Adrenal gland (tissue), 9 donors: ENCODE measurements at regions not wholly inside any gene's neighbourhood (a gene's known extent, or its start where the extent isn't known, plus 50 kb on each side); places are given as distances from the start of the nearest gene placed in this dataset.

Experiments used
- DNase-seq, 7 donors: peaks; one replicate each; pipeline ENCODE4 v3.0.0-alpha.2; 2019 to 2020
- H3K27ac ChIP-seq, 5 donors: fragments of 200-600 bp; sonication (generic) in 4 of 5; 1 replicate in 3 of 5; 2 replicates in 2 of 5; pipeline versions ENCODE4 v1.5.1 to v1.8.0; 2016 to 2020; ENCODE audit warnings: mild to moderate bottlenecking in 1 of 5
- H3K27me3 ChIP-seq: fragments of 200-600 bp; 2 replicates; pipeline ENCODE4 v1.8.0; 2021
- H3K36me3 ChIP-seq, 2 donors: fragments of 200-600 bp; replicated peaks in 1 of 2; 1 replicate in 1 of 2; 2 replicates in 1 of 2; pipeline versions ENCODE4 v1.5.1 to v1.8.0; 2018 to 2022
- H3K4me1 ChIP-seq, 2 donors: fragments of 200-600 bp; replicated peaks in 1 of 2; 1 replicate in 1 of 2; 2 replicates in 1 of 2; pipeline versions ENCODE4 v1.5.1 to v1.8.0; 2018 to 2021
- H3K4me3 ChIP-seq, 4 donors: fragments of 200-600 bp; sonication (generic) in 3 of 4; one replicate each; pipeline ENCODE4 v1.5.1; 2016 to 2018
- H3K9me3 ChIP-seq, 3 donors: fragments of 200-600 bp; sonication (generic) in 1 of 3; replicated peaks in 1 of 3; 1 replicate in 2 of 3; 2 replicates in 1 of 3; pipeline versions ENCODE4 v1.5.1 to v1.8.0; 2016 to 2021
- CTCF ChIP-seq, 6 experiments: fragments of 450-650 bp in 4 of 6; fragments of 200-600 bp in 2 of 6; sonication (generic) in 1 of 6; IDR thresholded peaks; 1 replicate in 5 of 6; 2 replicates in 1 of 6; pipeline versions ENCODE4 v1.5.1 to v1.8.0; 2016 to 2021; ENCODE audit warnings: antibody characterized with exemption in 6 of 6, mild to moderate bottlenecking in 2 of 6, moderate library complexity in 1 of 6
- POLR2A ChIP-seq, 2 donors: fragments of 450-650 bp; IDR thresholded peaks; one replicate each; pipeline ENCODE4 v1.6.1; 2017; ENCODE audit warnings: antibody characterized with exemption in 2 of 2, mild to moderate bottlenecking in 2 of 2, moderate library complexity in 1 of 2
- WGBS, 4 donors: extraction: QIAGEN DNeasy Blood & Tissue Kit in 2 of 4; methylation state at CpG; one replicate each; pipeline versions ENCODE4 v1.1.5 to v1.1.7; 2013 to 2017; 5-methylcytosine and 5-hydroxymethylcytosine counted together
- intact Hi-C, 2 donors: fragments of 100-400 bp; cut with DNase I; formaldehyde crosslinking; loops; one replicate each; pipeline versions ENCODE4 v1.14.1 to v1.15.0; 2022 to 2023
- donor health status: healthy with polysubstance abuse.
- donor health status: Bipolar disorder and iron deficiency.
- donor health status: DM: yes; HTN: yes; CAD: no.
- donor health status: DM: no; HTN: no; CAD: no.
- donor health status: DM: no; HTN: no; CAD: no.

DNA sequence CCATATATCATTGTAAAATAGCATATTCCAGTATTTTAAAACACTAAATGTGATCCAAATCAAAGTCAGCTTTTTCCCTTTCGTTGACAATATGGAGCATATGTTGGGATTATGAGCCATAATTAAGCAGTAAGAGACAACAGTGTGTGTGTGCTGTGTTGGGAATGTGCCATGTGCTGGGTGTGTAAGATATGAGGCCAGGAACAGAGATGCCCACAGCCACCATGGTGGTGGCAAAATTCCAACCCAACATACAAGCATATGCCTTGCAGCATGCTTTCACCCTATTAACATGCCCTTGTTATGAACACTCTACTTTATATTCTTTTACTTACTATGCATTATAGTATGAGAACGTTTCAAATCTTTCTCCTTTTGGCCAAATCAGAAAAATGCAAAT lies 1560.4 kb upstream of the TENM3 start:
- Histone ChIP-seq H3K27ac (no peak overlapping the region), H3K4me3 (no peak overlapping the region), H3K9me3 (no peaks in the 10 kb centered on the region), H3K27me3 (no peaks in the 10 kb centered on the region), H3K4me1 (no peaks in the 10 kb centered on the region), H3K36me3 (no peaks in the 10 kb centered on the region)
- no peak for DNase-seq
- WGBS, 4 donors, result 35 to 69% (median 59%) methylated on average over 2 of the region's 2 CpGs
- intact Hi-C loops, result no loop called here
- TF ChIP-seq CTCF (IDR thresholded peaks at IDR 0.05) (no peak), POLR2A (IDR thresholded peaks at IDR 0.05) (no peak)

DNA sequence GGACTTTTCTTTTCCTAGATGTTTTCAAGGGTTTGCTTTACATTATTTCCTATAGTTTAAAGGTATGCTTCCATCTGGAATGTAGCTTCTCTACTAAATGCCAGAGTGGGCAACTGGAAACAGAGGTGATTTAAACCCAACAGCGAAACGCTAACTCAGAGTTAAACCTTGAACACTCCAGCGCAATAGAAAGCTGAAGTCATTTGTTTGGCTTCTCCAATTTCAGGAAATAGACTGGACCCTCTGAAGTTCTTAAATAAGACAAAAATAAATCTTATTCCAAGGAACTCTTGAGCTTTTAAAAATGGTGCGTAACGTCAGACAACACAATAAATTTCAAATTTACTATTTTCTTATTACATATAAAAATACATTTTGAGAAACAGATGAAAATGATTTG lies 1560.0 kb upstream of the TENM3 start:
- DNase-seq, result no peak
- no peaks in the 10 kb centered on the region for H3K36me3 ChIP-seq
- WGBS, 4 donors, result 72 to 78% (median 74%) methylated on average over 5 of the region's 5 CpGs
- no peak overlapping the region for H3K27ac ChIP-seq
- H3K9me3 ChIP-seq, result no peaks in the 10 kb centered on the region
- intact Hi-C loops, result no loop called here
- H3K4me1 ChIP-seq, result no peaks in the 10 kb centered on the region
- TF ChIP-seq POLR2A (IDR thresholded peaks at IDR 0.05), result no peak
- TF ChIP-seq CTCF (IDR thresholded peaks at IDR 0.05), result no peak
- no peak overlapping the region for H3K4me3 ChIP-seq
- no peaks in the 10 kb centered on the region for H3K27me3 ChIP-seq

DNA sequence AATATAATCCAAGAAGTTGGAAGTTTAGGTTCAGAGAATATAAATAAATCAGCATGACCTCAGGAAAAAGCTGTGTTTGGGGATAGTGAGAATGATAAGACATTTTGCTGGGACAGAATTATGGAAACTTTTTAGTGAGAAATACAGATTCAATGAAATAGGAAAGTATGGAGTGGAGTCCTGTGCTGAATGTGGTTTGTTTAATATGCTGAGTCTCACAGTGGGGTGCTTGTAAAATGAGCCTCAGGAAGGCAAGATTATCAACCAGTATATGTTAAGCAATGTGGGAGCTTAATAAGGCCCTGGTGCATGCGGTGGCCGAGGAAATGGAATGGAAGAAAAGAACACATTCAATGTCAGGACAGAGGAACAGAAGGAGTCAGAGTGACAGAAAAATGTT lies 1554.7 kb upstream of the TENM3 start:
- H3K36me3 ChIP-seq, result no peaks in the 10 kb centered on the region
- intact Hi-C loops, result no loop called here

GRCh38 chr4:180694875-180695274 lies 1548.3 kb upstream of the TENM3 start:
- no peaks in the 10 kb centered on the region for H3K36me3 ChIP-seq
- H3K27me3 ChIP-seq, result no peaks in the 10 kb centered on the region
- H3K4me3 ChIP-seq, result no peak overlapping the region
- no peak for DNase-seq
- intact Hi-C loops, result no loop called here
- no peak for TF ChIP-seq POLR2A (IDR thresholded peaks at IDR 0.05)
- TF ChIP-seq CTCF (IDR thresholded peaks at IDR 0.05), result no peak
- H3K27ac ChIP-seq, result no peak overlapping the region
- H3K9me3 ChIP-seq, result no peaks in the 10 kb centered on the region
- no peaks in the 10 kb centered on the region for H3K4me1 ChIP-seq
- 80 to 85% (median 83%) methylated on average over 1 of the region's 1 CpG for WGBS, 4 donors

More for the DNA sequence above, 1554.7 kb upstream of the TENM3 start:
- Histone ChIP-seq H3K27ac (no peak overlapping the region), H3K4me3 (no peak overlapping the region), H3K9me3 (no peaks in the 10 kb centered on the region), H3K4me1 (no peaks in the 10 kb centered on the region), H3K27me3 (no peaks in the 10 kb centered on the region)
- no peak for DNase-seq
- TF ChIP-seq CTCF (IDR thresholded peaks at IDR 0.05) (no peak), POLR2A (IDR thresholded peaks at IDR 0.05) (no peak)
- 91 to 95% (median 93%) methylated on average over 2 of the region's 2 CpGs for WGBS, 4 donors
